GM12878 (cell line): ENCODE measurements at regions not wholly inside any gene's neighbourhood (a gene's known extent, or its start where the extent isn't known, plus 50 kb on each side); places are given as distances from the start of the nearest gene placed in this dataset.

Experiments used
- ATAC-seq: fragments of 200-7000 bp; cut with Tn5 transposase; 3 replicates; pipeline ENCODE4 v1.9.1; 2020; ENCODE audit warnings: mild to moderate bottlenecking, moderate library complexity
- BruUV-seq: library from RNA; stranded (reverse); fragments of 400-500 nt; replicated peaks from 2 replicates; lab custom pipeline; 2021; lab: Mats Ljungman, UMichigan
- CTCF ChIA-PET: fragments of 300-600 bp; sonication (Branson Sonifier 250); formaldehyde crosslinking; extraction: SDS; loops from one replicate; lab custom pipeline; 2021; ENCODE audit warnings: inconsistent platforms; lab: Yijun Ruan, JAX
- POLR2A ChIA-PET: fragments of 350-600 bp; formaldehyde crosslinking; extraction: SDS; loops from one replicate; lab custom pipeline; 2021; ENCODE audit warnings: inconsistent platforms; lab: Charles Lee
- RAD21 ChIA-PET: fragments of 300-600 bp; sonication (Branson Sonifier 250); formaldehyde crosslinking; loops from one replicate; lab custom pipeline; 2023; ENCODE audit warnings: antibody characterized with exemption; ENCODE audit not compliant: unreplicated experiment; lab: Charles Lee
- SMC1A ChIA-PET: fragments of 300-600 bp; sonication (Branson Sonifier 250); formaldehyde crosslinking; loops from one replicate; lab custom pipeline; 2023; ENCODE audit not compliant: unreplicated experiment, uncharacterized antibody; lab: Charles Lee
- DNase-seq: peaks from one replicate; pipeline ENCODE4 v3.0.0-alpha.2; 2011; ENCODE audit warnings: low read depth, low spot score
- FAIRE-seq: peaks from 3 replicates; lab custom pipeline; 2011; peaks lifted over from hg19 to GRCh38; lab: Jason Lieb, UNC
- H2AFZ ChIP-seq: 2 replicates; pipeline ENCODE4 v1.6.0; 2011; ENCODE audit warnings: low read depth, low read length, control low read depth; ENCODE audit not compliant: control insufficient read depth
- H3K27ac ChIP-seq: 2 replicates; pipeline ENCODE4 v1.5.1; 2011; ENCODE audit warnings: control low read depth; ENCODE audit not compliant: control insufficient read depth, insufficient read depth
- H3K27me3 ChIP-seq, 2 experiments: replicated peaks in 1 of 2; 2 replicates each; pipeline versions ENCODE4 v1.6.0 to v1.6.1; 2011; ENCODE audit warnings: low read length in 1 of 2; ENCODE audit not compliant: control insufficient read depth in 2 of 2, insufficient read depth in 2 of 2
- H3K36me3 ChIP-seq, 2 experiments: 2 replicates each; pipeline ENCODE4 v1.5.1; 2011; ENCODE audit warnings: low read length in 1 of 2; ENCODE audit not compliant: control insufficient read depth in 2 of 2, insufficient read depth in 2 of 2
- H3K4me1 ChIP-seq: 2 replicates; pipeline ENCODE4 v1.6.1; 2011; ENCODE audit warnings: mild to moderate bottlenecking, low read length, moderate library complexity, mixed read lengths; ENCODE audit not compliant: control insufficient read depth, insufficient read depth
- H3K4me2 ChIP-seq: 2 replicates; pipeline ENCODE4 v1.6.0; 2011; ENCODE audit warnings: control low read depth; ENCODE audit not compliant: control insufficient read depth, insufficient read depth
- H3K4me3 ChIP-seq: fragments of 200-600 bp; sonication (generic); 2 replicates; pipeline ENCODE4 v1.5.1; 2016
- H3K79me2 ChIP-seq: 2 replicates; pipeline ENCODE4 v1.6.0; 2011; ENCODE audit warnings: low read length; ENCODE audit not compliant: control insufficient read depth, insufficient read depth
- H3K9ac ChIP-seq: 2 replicates; pipeline ENCODE4 v1.8.0; 2011; ENCODE audit warnings: low read length, control low read depth, mixed read lengths; ENCODE audit not compliant: control insufficient read depth, insufficient read depth
- H3K9me3 ChIP-seq: replicated peaks from 3 replicates; pipeline ENCODE4 v1.5.1; 2011; ENCODE audit warnings: mild to moderate bottlenecking, low read length; ENCODE audit not compliant: control insufficient read depth, insufficient read depth
- H4K20me1 ChIP-seq: 2 replicates; pipeline ENCODE4 v1.6.0; 2011; ENCODE audit not compliant: control insufficient read depth, insufficient read depth
- BACH1 ChIP-seq: fragments of 450-650 bp; IDR thresholded peaks from 2 replicates; pipeline ENCODE4 v1.6.1; 2017; ENCODE audit warnings: mild to moderate bottlenecking, borderline replicate concordance
- CTCF ChIP-seq, 3 experiments: IDR thresholded peaks in 2 of 3; conservative IDR thresholded peaks in 1 of 3; 2 replicates each; pipeline ENCODE4 v1.5.1; 2011; ENCODE audit warnings: low read depth in 3 of 3, low read length in 3 of 3, mild to moderate bottlenecking in 3 of 3, control low read depth in 2 of 3, moderate library complexity in 2 of 3, inconsistent platforms in 1 of 3, mixed read lengths in 1 of 3; ENCODE audit not compliant: control insufficient read depth in 2 of 3, insufficient read depth in 1 of 3; ENCODE audit errors: extremely low read depth in 1 of 3
- EP300 ChIP-seq, 2 experiments: fragments of 150-350 bp in 1 of 2; IDR thresholded peaks; 2 replicates each; pipeline ENCODE4 v1.6.1; 2011 to 2012; ENCODE audit warnings: low read depth in 2 of 2, low read length in 2 of 2, borderline replicate concordance in 1 of 2, improper control_type of control experiment in 1 of 2, inconsistent platforms in 1 of 2; ENCODE audit not compliant: control insufficient read depth in 1 of 2
- ESRRA ChIP-seq: IDR thresholded peaks from 2 replicates; pipeline ENCODE4 v1.6.1; 2012; ENCODE audit warnings: mild to moderate bottlenecking, low read length, improper control_type of control experiment
- KLF5 ChIP-seq: fragments of 450-650 bp; IDR thresholded peaks from 2 replicates; pipeline ENCODE4 v1.6.1; 2014; ENCODE audit warnings: mild to moderate bottlenecking; ENCODE audit not compliant: partially characterized antibody
- LARP7 ChIP-seq: fragments of 450-650 bp; IDR thresholded peaks from 2 replicates; pipeline ENCODE4 v1.6.1; 2017; ENCODE audit warnings: mild to moderate bottlenecking
- RELA ChIP-seq: fragments of 450-650 bp; IDR thresholded peaks from 2 replicates; pipeline ENCODE4 v1.8.0; 2014; ENCODE audit warnings: borderline replicate concordance; ENCODE audit not compliant: partially characterized antibody
- ZBTB4 ChIP-seq: fragments of 450-650 bp; formaldehyde crosslinking; IDR thresholded peaks from 2 replicates; pipeline ENCODE4 v1.4.0; 2022; ENCODE audit warnings: mild to moderate bottlenecking, moderate library complexity
- ZSCAN29 ChIP-seq: fragments of 450-650 bp; IDR thresholded peaks from 2 replicates; pipeline ENCODE4 v1.6.1; 2017; ENCODE audit warnings: mild to moderate bottlenecking, moderate library complexity
- WGBS: methylation state at CpG from one replicate; pipeline ENCODE4 v1.1.6; 2016; ENCODE audit warnings: low lambda C conversion rate; ENCODE audit not compliant: insufficient replicate concordance, insufficient coverage; ENCODE audit errors: missing lambda C conversion rate; 5-methylcytosine and 5-hydroxymethylcytosine counted together
- in situ Hi-C: fragments of 300-500 bp; cut with MboI; formaldehyde crosslinking; loops from 9 replicates; pipeline ENCODE4 v1.14.3; 2018; ENCODE audit warnings: mixed read lengths
- intact Hi-C: fragments of 100-400 bp; cut with micrococcal nuclease; formaldehyde crosslinking; loops from one replicate; pipeline ENCODE4 v1.14.2; 2022; ENCODE audit not compliant: unreplicated experiment

GRCh38 chr9:25613709-25614108 is 64.5 kb downstream of the TUSC1 start:
- no peaks in the 10 kb centered on the region for H3K79me2 ChIP-seq
- in situ Hi-C loops: no loop called here
- H3K27ac ChIP-seq: no peak overlapping the region
- no peak for DNase-seq
- no TSS peak for BruUV-seq
- H3K4me1 ChIP-seq: no peaks in the 10 kb centered on the region
- POLR2A ChIA-PET: no interaction called here
- H3K27me3 ChIP-seq: no peaks in the 10 kb centered on the region
- H3K36me3 ChIP-seq: no peaks in the 10 kb centered on the region
- H2AFZ ChIP-seq: no peak overlapping the region
- SMC1A ChIA-PET: no interaction called here
- CTCF ChIA-PET: no interaction called here
- intact Hi-C loops: no loop called here
- FAIRE-seq: no peak
- no peak for ATAC-seq
- no peak overlapping the region for H3K9ac ChIP-seq
- RAD21 ChIA-PET: no interaction called here
- H4K20me1 ChIP-seq: no peaks in the 10 kb centered on the region
- H3K9me3 ChIP-seq: no peaks in the 10 kb centered on the region
- no peak for TF ChIP-seq KLF5
- TF ChIP-seq ZSCAN29: no peak
- no peak for TF ChIP-seq LARP7
- no peak for TF ChIP-seq BACH1
- TF ChIP-seq ESRRA: no peak
- TF ChIP-seq CTCF (IDR thresholded peaks at IDR 0.05 in 2 of 3, conservative IDR thresholded peaks at IDR 0.05 in 1 of 3; ENCODE audit: control insufficient read depth in 2 of 3, extremely low read depth in 1 of 3, insufficient read depth in 1 of 3, low read depth in 3 of 3, low read length in 3 of 3): no peak
- TF ChIP-seq EP300 (IDR thresholded peaks at IDR 0.05; ENCODE audit: borderline replicate concordance in 1 of 2, control insufficient read depth in 1 of 2, low read depth in 2 of 2, low read length in 2 of 2): no peak
- TF ChIP-seq ZBTB4 (CRISPR knock-in tag): no peak
- TF ChIP-seq RELA: no peak
- H3K4me2 ChIP-seq: no peak overlapping the region
- no peak overlapping the region for H3K4me3 ChIP-seq
- WGBS: 2% methylated on average over 3 of the region's 3 CpGs
